AG09319 (cell line): ENCODE measurements at regions not wholly inside any gene's neighbourhood (a gene's known extent, or its start where the extent isn't known, plus 50 kb on each side); places are given as distances from the start of the nearest gene placed in this dataset.

ENCODE experiments used
- DNase-seq: peaks from one replicate; pipeline ENCODE4 v3.0.0-alpha.2; 2010; ENCODE audit warnings: low read depth; ENCODE audit errors: extremely low read depth
- CTCF ChIP-seq: IDR thresholded peaks from 2 replicates; pipeline ENCODE4 v1.5.1; 2011; ENCODE audit warnings: low read depth, mild to moderate bottlenecking, inconsistent platforms, low read length, moderate library complexity

- no peak for DNase-seq
Observed at GRCh38 chr1:209409780-209410179, 173.7 kb upstream of the CAMK1G start.

GRCh38 chr1:209411491-209411929, 172.0 kb upstream of the CAMK1G start:
- no peak for TF ChIP-seq CTCF
- DNase-seq, result no peak

More at GRCh38 chr1:209409780-209410179, 173.7 kb upstream of the CAMK1G start:
- TF ChIP-seq CTCF, result no peak

GRCh38 chr1:209412036-209412435, 171.5 kb upstream of the CAMK1G start:
- no peak for DNase-seq
- no peak for TF ChIP-seq CTCF

- no peak for TF ChIP-seq CTCF
- DNase-seq, result no peak
Observed at GRCh38 chr1:209412566-209412965, 170.9 kb upstream of the CAMK1G start.

GRCh38 chr1:209413062-209413461, 170.5 kb upstream of the CAMK1G start:
- DNase-seq, result no peak
- no peak for TF ChIP-seq CTCF

GRCh38 chr1:209414803-209415329, 168.6 kb upstream of the CAMK1G start:
- no peak for TF ChIP-seq CTCF
- no peak for DNase-seq

- TF ChIP-seq CTCF, result no peak
- DNase-seq, result no peak
Observed at GRCh38 chr1:209416039-209416438, 167.5 kb upstream of the CAMK1G start.
